CD4-positive, alpha-beta T cell treated with Interleukin-6 at 100 ng/mL for 8 hours (primary cell): ENCODE measurements at regions not wholly inside any gene's neighbourhood (a gene's known extent, or its start where the extent isn't known, plus 50 kb on each side); places are given as distances from the start of the nearest gene placed in this dataset.

Source experiments
- DNase-seq: peaks from one replicate; pipeline ENCODE4 v3.0.0-alpha.2; 2020; ENCODE audit warnings: mixed read lengths, low spot score

DNA sequence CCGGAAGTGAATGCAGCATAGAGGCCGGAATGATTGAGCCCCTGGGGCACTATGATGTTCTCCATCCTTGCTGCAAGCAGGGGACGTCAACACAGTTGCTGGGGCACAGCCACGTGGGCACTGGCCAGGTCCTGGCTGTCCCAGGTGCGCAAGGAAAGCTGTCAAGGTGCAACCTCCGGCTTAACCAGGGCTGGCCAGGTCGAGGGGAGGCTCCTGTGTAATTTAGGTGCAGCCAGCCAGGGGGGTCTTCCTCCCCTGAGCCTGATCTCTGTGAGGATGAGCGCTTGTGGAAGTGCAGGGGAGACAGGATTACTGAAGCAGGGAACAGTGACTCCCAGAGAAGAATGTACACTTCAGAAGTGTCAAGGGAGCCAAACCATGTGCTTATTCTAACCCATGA is 852.8 kb upstream of the TMEM132C start:
- DNase-seq, result no peak

DNA sequence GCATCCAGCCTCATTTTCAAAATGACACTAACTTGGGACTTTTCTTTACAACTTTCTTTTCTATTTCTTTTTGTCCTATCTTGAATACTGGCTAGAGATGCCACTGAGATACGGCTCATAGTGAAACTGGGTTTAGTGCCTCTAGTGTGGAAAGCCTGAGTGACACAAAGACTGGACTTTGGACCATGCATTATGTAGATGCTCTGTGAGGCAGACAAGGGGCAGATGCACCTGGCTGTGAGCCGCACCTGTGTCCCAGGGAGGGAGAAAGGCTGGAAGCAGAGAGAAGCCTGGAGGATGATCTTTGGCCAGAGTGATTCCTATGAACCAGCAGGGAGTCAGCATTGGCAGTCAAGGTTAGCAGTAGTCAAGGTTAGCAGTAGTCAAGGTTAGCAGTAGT is 852.3 kb upstream of the TMEM132C start:
- DNase-seq, result no peak

DNA sequence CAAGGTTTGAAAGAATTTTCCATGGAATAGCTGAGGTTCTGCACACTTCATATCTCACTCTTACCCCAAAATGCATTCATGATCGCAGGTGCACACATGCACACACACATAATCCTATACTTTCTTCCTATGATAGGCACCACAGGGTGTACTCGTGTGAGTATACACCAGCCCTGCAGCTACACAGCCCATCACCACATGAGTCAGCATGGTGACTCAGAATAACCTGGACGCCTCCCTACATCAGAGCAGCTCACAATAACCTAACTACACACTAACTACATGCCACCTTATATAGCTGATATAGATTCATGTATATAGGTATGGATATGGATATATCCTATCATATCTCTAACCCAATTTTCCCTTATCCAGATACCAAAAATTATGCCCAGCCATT is 850.2 kb upstream of the TMEM132C start:
- no peak for DNase-seq

DNA sequence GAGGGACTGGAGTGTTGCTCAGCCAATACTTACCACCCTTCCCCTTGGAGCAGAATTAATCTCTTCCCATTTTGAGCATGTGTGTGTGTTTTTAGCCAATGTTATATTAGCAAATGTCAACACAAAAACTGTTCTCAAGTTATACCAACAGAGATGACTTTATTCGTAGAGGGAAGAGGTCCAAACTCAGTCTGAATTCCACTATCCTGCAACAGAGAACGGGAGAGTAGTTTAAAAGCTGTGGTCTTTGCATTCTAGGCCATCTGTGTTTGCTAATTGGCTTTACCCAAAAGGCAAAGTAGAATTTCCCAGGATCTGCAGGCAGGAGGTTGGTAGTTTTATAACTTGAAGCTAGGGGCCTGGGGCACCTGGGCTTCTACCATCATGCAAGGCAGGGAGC is 847.9 kb upstream of the TMEM132C start:
- no peak for DNase-seq

DNA sequence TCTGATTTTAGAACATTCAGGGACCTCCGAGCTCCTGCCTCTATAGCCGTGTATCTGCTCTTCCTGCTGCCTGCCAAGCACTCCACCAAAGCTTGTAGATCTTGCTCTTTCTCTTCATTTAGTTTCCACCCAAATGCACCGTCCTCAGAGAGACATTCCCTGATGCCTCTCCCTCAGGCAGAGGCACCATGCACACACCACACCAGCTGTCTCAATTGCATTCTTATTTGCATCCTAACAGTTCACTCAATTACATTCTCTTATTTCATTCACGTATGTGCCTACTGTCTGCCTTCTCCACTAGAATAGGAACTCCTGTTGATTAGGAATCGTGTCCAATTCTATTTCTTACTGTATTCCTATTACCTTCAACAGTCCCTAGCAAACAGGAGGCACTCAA is 845.4 kb upstream of the TMEM132C start:
- no peak for DNase-seq

DNA sequence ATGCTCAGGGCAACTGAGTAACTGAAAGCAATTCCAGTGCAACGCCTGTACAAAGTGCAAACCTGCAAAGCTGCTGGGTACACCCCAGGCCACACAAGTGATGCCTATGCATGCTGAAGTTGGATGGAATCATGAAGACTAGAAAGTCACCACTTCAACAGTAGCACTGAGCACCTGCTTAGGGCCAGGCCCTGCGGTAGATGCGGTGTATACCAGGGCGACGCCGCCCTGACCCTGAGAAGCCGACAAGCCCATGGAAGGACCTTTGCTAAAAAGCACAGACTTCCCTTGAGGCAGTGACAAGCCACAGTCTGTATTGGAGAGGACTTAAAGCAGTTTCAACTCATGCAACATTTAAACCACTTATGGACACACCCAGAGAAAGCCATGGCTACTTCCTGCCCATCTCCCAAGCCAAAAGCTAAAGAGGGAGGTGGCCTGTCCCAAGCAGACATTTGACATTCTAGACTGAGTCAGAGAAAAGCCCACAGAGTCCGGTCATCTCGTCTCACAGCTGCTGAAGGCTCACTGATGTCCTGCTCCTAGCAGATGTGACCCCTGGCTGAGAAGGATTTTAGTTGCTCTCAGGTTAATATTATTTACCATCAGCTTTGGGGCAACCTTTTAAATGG is 843.9 kb upstream of the TMEM132C start:
- DNase-seq, result no peak

DNA sequence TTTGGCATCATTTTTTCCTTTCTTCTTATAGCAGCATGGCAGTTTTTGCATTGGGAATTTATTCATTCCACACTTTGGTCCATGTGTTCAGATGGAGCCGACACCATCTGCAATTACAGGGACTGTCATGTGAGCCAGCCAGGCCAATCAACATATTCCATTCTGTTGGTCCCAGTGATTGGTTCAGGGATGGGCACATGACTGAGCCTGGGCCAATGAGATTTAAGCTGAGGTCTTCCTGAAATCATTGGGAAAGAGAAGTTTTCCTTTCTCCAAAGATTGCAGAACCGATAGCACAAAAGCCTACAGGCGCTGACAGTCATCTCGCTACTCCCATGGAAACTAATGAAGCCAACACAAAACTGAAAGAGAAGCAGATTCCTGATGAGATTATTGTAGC is 841.5 kb upstream of the TMEM132C start:
- no peak for DNase-seq

DNA sequence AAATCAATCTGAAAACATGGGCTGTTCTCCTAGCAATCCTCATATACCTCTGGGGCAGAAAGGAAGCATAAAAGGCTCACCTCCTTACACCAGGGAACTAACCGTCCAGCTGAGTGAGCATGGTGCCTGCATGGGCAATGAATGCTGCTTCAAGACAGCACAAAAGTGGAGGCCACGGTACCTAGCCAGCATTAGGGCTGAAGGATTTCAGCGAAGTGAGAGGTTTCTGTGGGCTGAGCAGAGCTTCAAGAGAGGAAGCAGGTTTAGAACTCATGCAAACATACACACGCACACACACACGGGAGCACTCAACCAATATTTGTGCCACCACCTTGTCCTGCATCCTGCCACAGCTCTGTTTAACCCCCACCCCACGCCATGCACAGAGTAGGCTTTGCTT is 838.5 kb upstream of the TMEM132C start:
- DNase-seq, result no peak

DNA sequence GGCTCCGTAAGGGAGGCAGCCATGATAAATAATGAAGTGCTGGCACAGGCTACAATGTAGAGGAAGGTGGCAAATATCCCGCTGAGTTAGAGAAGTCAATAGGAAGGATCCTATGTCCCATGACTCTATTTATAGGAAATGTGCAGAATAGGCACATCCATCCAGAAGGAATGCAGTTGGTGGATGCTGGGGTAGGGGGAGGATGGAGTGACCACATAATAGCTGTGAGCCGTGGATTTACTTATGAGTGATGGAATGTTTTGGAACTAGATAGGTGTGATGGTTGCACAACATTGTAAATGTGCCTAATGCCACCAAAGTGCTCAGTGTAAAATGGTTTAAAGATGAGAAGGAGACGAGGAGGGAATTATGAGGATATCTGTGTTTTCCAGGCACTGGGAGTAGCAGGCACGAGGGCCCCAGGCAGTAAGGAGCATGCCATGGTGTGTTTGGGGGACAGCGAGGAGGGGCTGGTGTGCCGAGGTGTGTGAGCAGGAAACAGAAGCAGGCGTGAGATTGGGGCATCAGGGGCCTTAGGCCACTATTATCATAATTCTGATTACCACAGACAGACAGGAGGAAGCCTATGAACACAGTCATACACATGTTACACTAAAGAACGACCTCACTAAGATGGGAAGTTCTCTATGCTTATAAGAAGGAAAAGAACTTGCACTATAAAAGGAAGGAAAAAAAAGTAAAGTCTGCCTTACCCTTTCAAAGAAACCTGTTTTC is 837.3 kb upstream of the TMEM132C start:
- DNase-seq, result no peak

DNA sequence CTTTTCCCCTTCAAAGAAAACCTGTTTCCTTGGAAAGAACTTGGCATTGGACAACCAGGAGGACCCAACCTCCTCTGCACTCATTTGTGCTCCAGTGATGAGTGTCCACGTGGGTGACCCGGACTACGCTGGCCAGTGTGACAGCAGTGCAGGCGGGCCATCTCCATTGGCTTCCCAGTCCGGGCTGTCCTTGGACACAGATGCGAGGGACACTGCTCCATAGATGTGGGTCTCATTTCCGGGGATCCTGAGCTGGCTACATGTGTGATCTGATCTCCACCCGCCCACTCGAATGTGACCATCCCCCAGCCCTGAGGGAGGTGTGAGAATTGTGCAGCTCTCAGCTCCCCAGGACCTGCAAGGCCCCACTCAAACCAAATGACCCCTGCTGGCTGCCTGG is 836.6 kb upstream of the TMEM132C start:
- DNase-seq, result no peak

DNA sequence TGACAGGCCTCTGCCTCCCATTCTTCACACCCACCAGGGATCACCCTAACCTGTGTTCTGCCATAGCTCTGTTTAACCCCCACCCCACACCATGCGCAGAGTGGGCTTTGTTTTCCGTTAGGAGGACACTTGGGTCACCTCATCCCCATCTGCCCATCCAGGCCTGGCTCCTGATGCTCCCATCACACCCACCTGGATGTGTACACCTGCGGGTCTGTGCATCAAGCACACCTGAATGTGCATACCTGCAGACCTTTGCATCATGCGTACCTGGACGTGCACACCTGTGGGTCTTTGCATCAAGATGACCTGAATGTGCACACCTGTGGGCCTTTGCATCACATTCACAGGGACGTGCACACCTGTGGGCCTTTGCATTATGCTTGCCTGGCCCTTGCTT is 835.8 kb upstream of the TMEM132C start:
- DNase-seq, result no peak

DNA sequence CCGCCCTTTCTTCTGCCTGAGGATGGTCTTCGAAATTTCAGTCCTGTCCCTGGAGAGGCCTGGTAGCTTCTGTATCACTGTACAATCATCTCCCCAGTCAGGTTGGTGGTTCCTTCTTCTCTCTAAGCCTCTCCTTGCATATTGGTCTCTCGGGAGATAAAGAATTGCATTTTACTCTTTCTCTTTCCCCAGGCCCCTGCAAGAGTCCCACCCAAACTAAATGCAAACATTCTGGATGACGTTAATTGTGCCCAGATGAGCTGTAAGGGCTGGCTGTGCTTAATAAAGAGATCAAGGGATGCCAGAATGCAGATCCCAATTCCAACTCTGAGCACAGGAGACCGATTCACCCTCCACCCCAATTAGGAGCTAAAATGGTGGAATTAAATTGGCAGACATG is 835.4 kb upstream of the TMEM132C start:
- no peak for DNase-seq

DNA sequence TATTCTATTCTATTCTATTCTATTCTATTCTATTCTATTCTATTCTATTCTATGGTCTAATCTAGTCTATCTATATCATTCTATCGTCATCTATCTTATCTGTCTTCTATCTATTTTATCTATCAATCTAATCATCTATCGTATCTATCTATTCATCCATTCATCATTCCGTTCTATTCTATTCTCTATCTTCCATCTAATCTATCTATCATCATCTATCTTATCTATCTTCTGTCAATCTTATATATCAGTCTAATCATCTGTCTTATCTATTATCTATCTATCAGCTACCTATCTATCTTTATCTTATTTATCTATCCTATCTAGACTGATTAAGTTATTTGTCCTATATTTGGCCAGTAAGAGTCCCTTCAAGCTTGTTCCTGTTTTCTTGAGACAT is 831.5 kb upstream of the TMEM132C start:
- no peak for DNase-seq

DNA sequence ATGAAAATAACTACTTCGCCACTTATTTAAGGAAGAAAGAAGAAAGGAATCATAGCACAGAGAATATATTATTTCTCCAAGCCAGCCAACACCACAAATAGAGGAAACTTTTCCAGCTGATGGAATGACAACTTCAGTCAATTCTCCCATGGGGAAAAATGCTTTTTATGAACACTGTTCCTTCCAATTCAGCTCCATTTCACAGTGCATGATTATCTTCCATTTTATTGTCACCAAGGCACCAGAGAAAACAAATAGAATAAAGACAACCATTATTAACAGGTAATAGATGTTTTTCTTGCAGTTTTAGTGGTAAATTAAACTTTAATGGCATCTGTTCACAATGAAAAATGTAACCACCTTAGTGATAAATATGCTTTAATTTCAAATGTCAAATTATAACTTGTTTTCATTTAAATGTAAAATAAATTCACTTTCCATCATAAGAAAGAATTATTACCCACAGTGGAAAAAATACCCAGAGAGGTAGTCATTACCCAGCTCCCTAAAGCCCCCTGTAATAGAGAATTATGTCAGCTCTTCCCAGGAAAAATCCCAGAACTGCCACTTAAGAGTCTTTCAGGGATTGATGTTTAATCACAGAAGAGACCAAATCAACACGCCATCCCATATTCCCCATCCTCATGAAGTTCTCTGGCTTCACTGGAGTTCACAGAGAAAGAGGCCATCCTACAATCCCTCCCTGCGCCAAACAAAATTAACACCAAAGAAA is 828.3 kb upstream of the TMEM132C start:
- DNase-seq, result no peak

DNA sequence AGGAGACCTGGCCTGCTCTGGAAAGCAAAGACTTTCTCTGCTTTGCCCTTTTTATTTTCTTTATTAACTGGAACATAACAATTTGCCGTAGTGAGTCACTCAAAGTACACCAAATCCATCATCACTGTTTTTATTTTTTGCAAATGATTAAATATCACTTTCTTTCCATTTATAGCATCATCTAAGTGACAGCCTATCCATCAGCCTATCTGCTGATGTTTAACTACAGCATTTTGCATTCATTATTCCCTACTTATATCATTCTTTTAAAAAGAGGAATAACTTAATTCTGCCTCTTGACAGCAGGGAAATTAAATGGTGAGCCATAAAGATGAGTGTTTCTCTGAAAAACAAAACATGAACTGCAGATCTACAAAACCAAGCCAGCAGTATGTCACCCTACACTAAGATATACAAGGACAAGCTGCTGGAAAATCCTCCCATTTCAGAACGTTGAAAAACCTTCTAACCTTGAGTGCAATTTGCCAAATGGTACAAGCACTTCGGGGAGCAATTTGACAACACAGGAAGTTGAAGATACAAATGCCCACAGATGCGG is 821.3 kb upstream of the TMEM132C start:
- no peak for DNase-seq

DNA sequence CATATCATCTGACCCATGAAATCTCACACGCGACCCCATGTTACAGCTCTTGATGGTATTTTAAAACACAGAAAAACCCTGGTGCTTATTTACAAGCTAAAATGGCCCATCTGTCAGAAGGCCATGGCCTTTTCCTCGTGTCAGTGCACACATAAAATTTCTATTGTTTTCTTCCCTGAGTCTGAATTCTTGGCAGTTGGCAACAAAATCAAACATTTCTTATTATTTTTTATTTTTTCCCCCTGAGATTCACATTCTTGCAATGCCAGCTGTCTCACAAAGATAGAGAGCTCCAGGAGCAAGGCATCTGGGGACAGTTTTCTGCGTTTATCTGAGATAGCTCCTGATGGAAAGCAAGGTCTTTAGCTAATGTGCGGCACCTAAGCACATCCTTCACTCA is 818.1 kb upstream of the TMEM132C start:
- no peak for DNase-seq

DNA sequence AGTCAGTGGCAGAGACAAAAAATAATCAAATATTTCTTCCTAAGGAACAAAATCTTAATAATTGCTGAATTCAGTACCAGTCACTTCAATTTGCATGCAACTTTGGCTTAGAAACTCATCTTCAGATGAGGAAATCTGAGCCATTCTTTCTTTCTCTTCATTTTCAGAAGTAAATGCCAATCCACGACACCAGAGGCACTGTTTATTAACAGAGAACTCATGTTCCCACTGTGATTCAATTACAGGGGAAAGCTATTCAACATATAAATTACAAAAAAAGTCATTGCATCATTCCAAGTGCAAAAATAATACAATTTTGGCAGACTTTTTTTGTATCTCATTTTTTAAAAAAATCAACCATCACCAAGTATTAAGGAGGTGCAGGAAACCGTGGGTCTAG is 816.1 kb upstream of the TMEM132C start:
- no peak for DNase-seq

DNA sequence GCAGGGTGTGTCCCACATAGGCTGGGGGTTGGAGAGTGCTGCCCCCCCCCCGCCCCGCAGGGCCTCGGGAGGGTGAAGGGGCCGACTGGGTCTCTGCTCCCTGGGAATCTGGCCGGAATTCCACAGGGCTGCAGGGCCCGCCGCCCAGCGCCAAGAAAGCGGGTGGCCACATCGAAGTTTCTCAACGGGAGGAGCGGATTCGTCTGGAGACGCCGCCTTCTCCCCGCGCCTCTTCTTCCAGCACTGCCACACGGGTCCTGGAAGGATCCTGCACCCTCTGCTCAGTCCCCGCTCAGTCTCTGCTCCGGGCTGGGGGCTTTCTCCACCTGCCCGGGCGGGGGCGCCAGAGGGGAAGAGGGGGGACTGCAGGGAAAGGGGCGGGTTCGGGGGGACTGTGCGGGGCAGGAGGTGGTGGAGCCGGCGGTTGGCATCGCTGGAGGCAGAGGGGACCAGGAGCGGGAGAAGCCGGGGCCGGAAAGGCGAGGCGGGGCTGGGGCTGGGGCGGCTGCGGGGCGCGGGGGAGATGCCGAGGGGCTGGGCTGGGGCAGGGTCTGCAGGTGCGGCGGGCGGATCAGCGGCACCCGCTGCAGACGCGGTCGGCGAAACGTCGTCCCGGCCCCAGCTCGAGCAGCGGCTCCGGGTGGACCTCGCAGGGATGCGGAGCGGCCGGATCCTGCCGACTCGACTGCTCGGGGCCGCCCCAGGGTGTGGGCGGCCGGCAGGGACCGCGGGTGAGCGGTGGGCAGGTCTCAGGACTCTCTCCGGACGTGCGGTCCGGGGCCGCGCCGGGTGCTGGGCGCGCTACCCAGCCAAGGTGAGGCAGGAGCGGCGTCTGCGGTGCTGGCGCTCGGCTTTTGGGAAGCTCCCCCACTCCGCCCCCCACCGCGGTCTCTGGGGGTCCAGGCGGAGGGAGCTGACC is 811.4 kb upstream of the TMEM132C start:
- no peak for DNase-seq

DNA sequence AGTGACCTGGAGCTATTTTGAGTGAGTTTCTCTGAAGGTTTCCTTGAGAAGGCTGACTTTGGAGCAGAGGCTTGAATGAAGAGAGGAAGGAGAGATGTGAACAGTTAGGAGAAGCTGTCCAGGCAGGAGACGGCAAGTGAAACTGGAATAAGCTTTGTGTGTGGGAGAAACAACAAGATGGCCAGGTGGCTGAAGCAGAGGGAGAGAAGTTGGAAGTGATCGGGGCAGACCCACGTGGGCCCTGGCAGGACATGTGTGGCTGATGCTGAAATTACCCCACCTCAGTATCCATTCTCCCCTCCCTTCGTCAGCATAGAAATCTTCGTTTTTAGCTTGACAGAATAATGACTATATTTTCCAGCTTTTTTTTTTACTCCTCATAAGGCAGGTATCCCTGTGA is 809.2 kb upstream of the TMEM132C start:
- DNase-seq, result no peak

DNA sequence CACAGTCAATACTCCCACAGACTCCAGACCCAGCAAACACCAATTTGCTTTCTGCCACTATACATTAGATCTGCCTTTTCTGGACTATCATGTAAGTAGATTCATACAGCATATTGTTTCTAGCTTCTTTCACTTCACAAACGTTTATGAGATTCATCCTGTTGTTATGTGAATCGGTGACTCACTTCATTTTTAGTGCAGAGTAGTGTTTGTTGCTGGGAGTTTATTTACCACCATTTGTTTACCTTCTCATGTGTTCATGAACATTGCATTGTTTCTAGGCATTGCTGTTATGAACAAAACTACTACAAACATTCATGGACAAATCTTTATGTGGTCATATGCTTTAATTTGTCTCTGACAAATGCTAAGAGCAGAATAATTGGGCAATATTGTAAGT is 807.8 kb upstream of the TMEM132C start:
- no peak for DNase-seq

DNA sequence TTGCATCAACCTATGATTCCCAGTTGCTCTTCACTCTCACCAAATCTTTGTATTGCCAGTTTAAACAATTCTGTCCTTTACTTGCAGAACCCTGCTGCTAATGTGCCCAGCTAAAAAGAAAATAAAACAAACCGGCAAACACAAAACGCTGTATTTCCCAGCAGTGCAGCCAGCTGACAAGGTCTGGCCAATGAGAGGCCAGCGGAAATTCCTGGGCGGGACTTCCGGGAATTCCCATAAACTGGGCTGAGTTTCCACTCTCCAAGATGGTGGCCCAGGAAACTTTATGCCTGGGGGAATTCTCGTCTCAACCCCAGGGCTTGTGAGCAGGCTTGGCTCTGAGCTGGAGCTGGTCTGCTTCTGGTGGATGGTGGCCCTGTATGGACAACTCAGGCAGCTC is 807.3 kb upstream of the TMEM132C start:
- DNase-seq, result no peak

DNA sequence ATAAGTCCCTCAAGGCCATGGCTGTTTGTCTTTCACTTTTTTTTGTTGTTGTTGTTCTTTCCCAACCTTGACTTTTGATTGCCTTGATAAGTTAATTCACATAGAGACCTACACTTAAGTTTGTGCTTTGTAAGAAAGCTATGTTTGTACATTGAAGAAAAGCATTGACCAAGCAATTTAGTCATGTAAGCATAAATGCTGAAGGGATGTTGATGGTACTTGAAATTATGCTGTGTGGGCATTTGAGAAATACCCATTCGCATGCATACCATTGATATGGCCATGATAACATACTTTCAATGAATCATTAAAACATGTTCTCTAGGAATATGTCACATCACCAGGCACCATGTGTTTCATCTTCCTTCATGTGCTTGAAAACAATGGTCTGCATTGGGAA is 803.7 kb upstream of the TMEM132C start:
- DNase-seq, result no peak
